HG02642 (cell line): ENCODE measurements at regions not wholly inside any gene's neighbourhood (a gene's known extent, or its start where the extent isn't known, plus 50 kb on each side); places are given as distances from the start of the nearest gene placed in this dataset.
"Not testable (repeated sequence)": the region's sequence is repeated elsewhere in the genome, so short reads cannot be mapped to it uniquely, and the experiment has no call there.

Experiments used
- ATAC-seq: cut with Tn5 transposase; IDR thresholded peaks from one replicate; pipeline ENCODE4 v1.9.1; 2021; ENCODE audit warnings: mild to moderate bottlenecking; ENCODE audit not compliant: unreplicated experiment, poor library complexity

DNA sequence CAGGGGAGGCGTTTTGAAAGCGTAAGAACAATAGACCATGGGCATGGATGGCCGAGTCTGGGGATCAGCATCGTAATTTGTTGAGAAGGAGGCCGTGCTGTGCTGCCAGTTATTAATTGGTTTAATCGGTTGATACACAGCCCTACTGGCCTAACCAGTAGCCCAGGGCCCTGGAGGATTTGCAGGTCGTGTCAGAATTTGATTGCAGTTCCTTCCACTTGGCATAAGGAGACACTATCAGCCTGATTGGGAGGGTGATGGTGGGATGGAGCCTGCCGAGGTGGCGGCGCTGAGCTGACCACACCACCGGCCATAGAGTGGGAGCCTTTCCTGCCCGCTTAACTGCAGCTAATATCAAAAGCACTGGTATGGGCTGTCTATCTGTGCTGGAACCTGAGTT, 133.4 kb downstream of the POTEH start:
- not testable (repeated sequence) for ATAC-seq

- ATAC-seq: not testable (repeated sequence)
These were observed 142.4 kb downstream of the POTEH start for GRCh38 chr22:15832235-15832634.

- not testable (repeated sequence) for ATAC-seq
These were observed 145.9 kb downstream of the POTEH start for GRCh38 chr22:15835729-15836128.

GRCh38 chr22:15849772-15850171, 159.9 kb downstream of the POTEH start:
- ATAC-seq: not testable (repeated sequence)

- not testable (repeated sequence) for ATAC-seq
These were observed 164.0 kb downstream of the POTEH start for GRCh38 chr22:15853716-15854373.

GRCh38 chr22:15854421-15854820, 164.6 kb downstream of the POTEH start:
- ATAC-seq: not testable (repeated sequence)

DNA sequence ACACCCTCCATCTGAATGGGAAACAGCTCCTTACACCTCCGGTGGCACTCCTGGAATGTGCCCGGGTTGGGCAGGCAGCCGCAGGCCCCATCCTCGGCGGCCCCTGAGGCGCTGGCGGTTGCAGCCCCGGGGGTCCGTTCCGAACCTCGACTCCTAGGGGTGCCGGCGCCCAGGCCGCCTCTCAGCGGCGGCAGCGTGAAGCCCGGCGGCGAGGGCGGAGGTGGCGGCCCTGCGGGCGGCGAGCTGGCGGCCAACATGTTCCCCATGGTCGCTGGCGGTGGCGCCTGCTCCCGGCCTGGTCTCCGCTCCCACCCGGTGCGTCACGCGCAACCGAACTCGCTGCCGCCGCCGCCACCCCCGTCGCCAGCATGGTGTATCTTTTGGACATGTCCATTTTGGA, 165.2 kb downstream of the POTEH start:
- ATAC-seq: not testable (repeated sequence)

DNA sequence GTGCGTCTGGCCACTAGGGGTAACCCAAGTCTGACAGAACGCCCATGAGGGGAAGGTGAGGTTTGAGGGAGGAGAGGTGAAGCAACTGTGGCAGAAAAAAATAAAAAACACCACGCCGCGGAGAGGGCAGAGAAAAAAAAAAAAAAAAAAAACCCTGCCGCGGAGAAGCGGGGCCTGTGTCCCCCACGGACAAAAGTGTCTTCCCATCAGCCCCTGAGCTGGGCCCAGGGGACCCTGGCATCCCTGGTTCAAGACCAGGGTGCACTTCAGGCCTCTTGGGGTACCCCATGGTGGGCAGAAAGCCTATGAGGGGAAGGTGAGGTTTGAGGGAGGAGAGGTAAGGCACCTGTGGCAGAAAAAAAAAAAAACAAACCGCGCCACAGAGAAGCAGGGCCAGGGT, 191.1 kb downstream of the POTEH start:
- ATAC-seq: not testable (repeated sequence)

DNA sequence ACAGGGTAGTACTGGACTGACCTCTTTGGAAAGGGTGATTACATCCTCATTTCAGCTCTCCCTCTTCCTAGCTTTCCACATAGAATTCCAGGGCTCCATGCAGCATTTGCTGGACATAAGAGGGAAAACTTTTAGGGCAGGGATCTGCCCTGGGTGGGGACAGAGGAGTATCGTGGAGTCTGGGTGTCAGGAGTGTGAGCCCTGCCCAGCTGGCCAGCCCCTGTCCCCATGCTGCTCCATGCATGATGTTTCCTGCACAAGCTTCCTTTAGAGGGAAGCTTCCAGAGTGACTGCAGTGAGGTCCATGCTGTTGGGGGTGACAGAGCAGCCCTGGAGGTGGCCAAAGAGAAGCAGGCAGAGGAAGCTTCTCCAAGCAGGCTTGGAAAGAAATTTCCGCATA, 214.5 kb downstream of the POTEH start:
- not testable (repeated sequence) for ATAC-seq

GRCh38 chr22:15911704-15912103, 221.9 kb downstream of the POTEH start:
- ATAC-seq: not testable (repeated sequence)

- not testable (repeated sequence) for ATAC-seq
These were observed 229.3 kb downstream of the POTEH start for GRCh38 chr22:15919120-15919519.

DNA sequence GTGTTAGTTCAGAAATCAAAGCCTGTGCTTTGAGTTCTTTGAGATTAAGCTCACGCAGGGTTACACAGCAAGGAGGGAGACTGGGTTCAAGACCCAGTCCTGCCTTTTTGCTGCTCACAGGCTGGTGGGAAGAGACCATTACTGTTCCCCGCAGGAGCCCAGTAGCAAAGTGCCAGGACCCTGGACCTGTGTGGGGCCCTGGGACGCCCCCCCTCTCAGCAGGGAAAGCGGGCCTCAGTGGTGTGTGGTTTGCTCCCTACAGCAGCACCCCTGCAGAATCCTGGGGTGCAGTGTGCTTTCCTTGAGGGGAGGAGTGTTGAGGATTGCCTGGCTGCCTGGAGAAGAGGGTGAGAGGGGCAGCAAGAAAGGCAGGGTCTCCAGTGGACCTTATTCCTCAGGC, 231.1 kb downstream of the POTEH start:
- not testable (repeated sequence) for ATAC-seq

DNA sequence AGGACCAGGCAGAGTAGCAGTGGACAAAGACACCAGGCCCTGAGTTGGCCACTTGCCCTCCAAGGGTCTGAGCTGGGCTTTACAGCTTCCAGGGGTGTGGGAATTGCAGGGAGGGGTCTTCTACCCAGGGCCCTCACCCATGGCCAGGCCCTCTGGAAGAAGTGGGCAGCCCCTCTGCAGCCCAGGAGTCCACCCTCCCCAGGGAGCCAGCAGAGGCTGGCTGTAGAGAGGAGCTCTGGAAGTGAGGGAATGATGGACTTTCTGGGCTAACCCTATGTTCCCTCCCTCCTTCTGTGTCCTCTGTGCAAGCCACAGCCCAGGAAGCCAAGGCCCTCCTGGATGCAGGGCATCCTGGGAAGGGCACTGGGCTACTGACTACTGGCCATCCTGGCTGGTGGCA, 232.3 kb downstream of the POTEH start:
- not testable (repeated sequence) for ATAC-seq

- not testable (repeated sequence) for ATAC-seq
These were observed 232.8 kb downstream of the POTEH start for GRCh38 chr22:15922666-15923065.

DNA sequence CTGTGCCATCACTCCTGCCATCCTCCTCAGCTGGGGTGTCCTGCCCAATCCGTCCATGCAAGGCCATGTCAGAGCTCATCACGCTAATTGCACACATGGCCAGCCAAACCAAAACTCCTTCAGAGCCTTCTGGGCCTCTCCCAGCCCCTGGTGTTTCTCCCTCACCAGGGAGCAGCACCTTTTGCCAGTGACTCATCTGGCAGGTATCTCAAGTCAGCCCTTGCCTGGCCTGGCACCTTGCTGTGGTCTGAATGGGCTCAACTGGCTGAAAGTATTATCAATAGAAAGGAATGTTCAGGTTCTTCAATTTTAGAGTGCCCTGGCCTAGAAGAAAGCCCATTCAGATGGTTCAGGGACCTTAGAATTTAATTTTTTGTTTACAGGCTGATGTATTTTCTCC, 235.0 kb downstream of the POTEH start:
- ATAC-seq: not testable (repeated sequence)

DNA sequence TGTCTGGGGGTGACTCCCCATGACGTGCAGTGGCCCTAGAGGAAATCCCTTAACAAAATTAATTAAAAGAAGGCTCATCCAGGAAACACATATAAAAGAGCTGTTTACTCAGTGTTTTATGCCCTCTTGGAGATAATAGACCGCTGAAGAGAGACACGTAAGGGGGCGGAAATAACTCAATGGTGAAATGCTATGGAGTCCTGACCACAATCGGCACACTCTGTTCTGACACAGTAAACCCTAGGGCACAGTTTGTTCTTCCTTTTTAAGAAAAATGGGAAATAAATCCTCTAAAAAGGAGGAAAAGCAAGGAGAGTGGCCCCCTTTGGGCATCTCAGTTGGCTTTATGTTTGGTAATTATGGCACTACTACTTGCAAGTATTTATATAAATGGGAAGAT, 237.3 kb downstream of the POTEH start:
- ATAC-seq: not testable (repeated sequence)
